ENCODE measurements at regions not wholly inside any gene's neighbourhood (a gene's known extent, or its start where the extent isn't known, plus 50 kb on each side); places are given as distances from the start of the nearest gene placed in this dataset.
"Not testable (repeated sequence)": the region's sequence is repeated elsewhere in the genome, so short reads cannot be mapped to it uniquely, and the experiment has no call there.

DNA sequence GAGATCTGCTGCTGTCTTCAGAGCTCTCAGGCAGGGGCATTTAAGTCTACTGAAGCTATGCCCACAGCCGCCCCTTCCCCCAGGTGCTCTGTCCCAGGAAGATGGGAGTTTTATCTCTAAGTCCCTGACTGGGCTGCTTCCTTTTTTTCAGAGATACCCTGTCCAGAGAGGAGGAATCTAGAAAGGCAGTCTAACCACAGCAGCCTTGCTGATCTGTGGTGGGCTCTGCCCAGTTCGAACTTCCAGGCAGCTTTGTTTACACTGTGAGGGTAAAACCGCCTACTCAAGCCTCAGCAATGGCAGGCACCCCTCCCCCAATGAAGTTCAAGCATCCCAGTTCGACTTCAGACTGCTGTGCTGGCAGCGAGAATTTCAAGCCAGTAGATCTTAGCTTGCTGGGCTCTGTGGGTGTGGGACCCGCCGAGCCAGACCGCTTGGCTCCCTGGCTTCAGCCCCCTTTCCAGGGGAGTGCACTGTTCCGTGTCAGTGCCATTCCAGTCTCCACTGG is 1639.9 kb upstream of the ADGRL3 start:
- H4K20me1 ChIP-seq (ENCODE audit: control insufficient read depth, insufficient read depth); BruUV-seq (replicated peaks); H3K27ac ChIP-seq (ENCODE audit: control insufficient read depth, insufficient read depth); in situ Hi-C loops (cut with MboI); DNase-seq (ENCODE audit: low read depth, low spot score); H2AFZ ChIP-seq (ENCODE audit: control insufficient read depth, low read depth, low read length); H3K79me2 ChIP-seq (ENCODE audit: control insufficient read depth, insufficient read depth, low read length); H3K36me3 ChIP-seq (ENCODE audit: control insufficient read depth in 2 of 2, insufficient read depth in 2 of 2, low read length in 1 of 2); RAD21 ChIA-PET (ENCODE audit: unreplicated experiment); intact Hi-C loops (cut with micrococcal nuclease; ENCODE audit: unreplicated experiment); H3K4me2 ChIP-seq (ENCODE audit: control insufficient read depth, insufficient read depth); H3K9ac ChIP-seq (ENCODE audit: control insufficient read depth, insufficient read depth, low read length); FAIRE-seq; H3K9me3 ChIP-seq (replicated peaks; ENCODE audit: control insufficient read depth, insufficient read depth, low read length); H3K4me3 ChIP-seq; H3K4me1 ChIP-seq (ENCODE audit: control insufficient read depth, insufficient read depth, low read length); CTCF ChIA-PET; ATAC-seq; H3K27me3 ChIP-seq (replicated peaks in 1 of 2; ENCODE audit: control insufficient read depth in 2 of 2, insufficient read depth in 2 of 2, low read length in 1 of 2); SMC1A ChIA-PET (ENCODE audit: uncharacterized antibody, unreplicated experiment); POLR2A ChIA-PET: not testable (repeated sequence)
- 26% methylated on average over 9 of the region's 9 CpGs for WGBS (ENCODE audit: insufficient coverage, insufficient replicate concordance, low lambda C conversion rate, missing lambda C conversion rate)

GRCh38 chr4:59565836-59566235 is 1634.3 kb upstream of the ADGRL3 start:
- ATAC-seq (no peak), FAIRE-seq (no peak), DNase-seq (ENCODE audit: low read depth, low spot score) (no peak)
- in situ Hi-C loops (cut with MboI) = no loop called here
- Histone ChIP-seq H3K79me2 (ENCODE audit: control insufficient read depth, insufficient read depth, low read length) (no peaks in the 10 kb centered on the region), H3K4me1 (ENCODE audit: control insufficient read depth, insufficient read depth, low read length) (no peaks in the 10 kb centered on the region), H3K9ac (ENCODE audit: control insufficient read depth, insufficient read depth, low read length) (no peak overlapping the region), H3K4me3 (no peak overlapping the region), H3K4me2 (ENCODE audit: control insufficient read depth, insufficient read depth) (no peak overlapping the region), H3K27ac (ENCODE audit: control insufficient read depth, insufficient read depth) (no peak overlapping the region), H4K20me1 (ENCODE audit: control insufficient read depth, insufficient read depth) (no peaks in the 10 kb centered on the region), H3K36me3 (ENCODE audit: control insufficient read depth in 2 of 2, insufficient read depth in 2 of 2, low read length in 1 of 2) (no peaks in the 10 kb centered on the region), H3K9me3 (replicated peaks; ENCODE audit: control insufficient read depth, insufficient read depth, low read length) (no peaks in the 10 kb centered on the region), H3K27me3 (replicated peaks in 1 of 2; ENCODE audit: control insufficient read depth in 2 of 2, insufficient read depth in 2 of 2, low read length in 1 of 2) (no peaks in the 10 kb centered on the region), H2AFZ (ENCODE audit: control insufficient read depth, low read depth, low read length) (no peak overlapping the region)
- intact Hi-C loops (cut with micrococcal nuclease; ENCODE audit: unreplicated experiment) = no loop called here
- POLR2A ChIA-PET = no interaction called here
- TF ChIP-seq ZZZ3 (IDR thresholded peaks at IDR 0.05; ENCODE audit: control insufficient read depth, insufficient read length, low read depth) = no peak
- no peak for TF ChIP-seq EGR1 (IDR thresholded peaks at IDR 0.05; ENCODE audit: borderline replicate concordance in 1 of 2, low read depth in 2 of 2, low read length in 2 of 2)
- no peak for TF ChIP-seq ZNF622 (IDR thresholded peaks at IDR 0.05)
- TF ChIP-seq RUNX3 (IDR thresholded peaks at IDR 0.05; ENCODE audit: low read length) = no peak
- TF ChIP-seq ATF7 (IDR thresholded peaks at IDR 0.05; ENCODE audit: low read depth) = no peak
- no peak for TF ChIP-seq CBFB (IDR thresholded peaks at IDR 0.05; ENCODE audit: low read depth)
- TF ChIP-seq PAX5 (IDR thresholded peaks at IDR 0.05; ENCODE audit: borderline replicate concordance, low read depth, low read length) = no peak
- TF ChIP-seq SREBF1 (IDR thresholded peaks at IDR 0.05; ENCODE audit: low read length) = no peak
- TF ChIP-seq NFYB (IDR thresholded peaks at IDR 0.05; ENCODE audit: insufficient read depth, low read depth, low read length) = no peak
- TF ChIP-seq NBN (IDR thresholded peaks at IDR 0.05) = no peak
- TF ChIP-seq CBX3 (IDR thresholded peaks at IDR 0.05; ENCODE audit: borderline replicate concordance, low read depth) = no peak
- no peak for TF ChIP-seq TCF12 (IDR thresholded peaks at IDR 0.05; ENCODE audit: low read depth, low read length)
- TF ChIP-seq HSF1 (IDR thresholded peaks at IDR 0.05; ENCODE audit: low read depth, low read length) = no peak
- RAD21 ChIA-PET (ENCODE audit: unreplicated experiment) = no interaction called here
- CTCF ChIA-PET = no interaction called here
- SMC1A ChIA-PET (ENCODE audit: uncharacterized antibody, unreplicated experiment) = no interaction called here
- BruUV-seq (replicated peaks) = no TSS peak
- WGBS (ENCODE audit: insufficient coverage, insufficient replicate concordance, low lambda C conversion rate, missing lambda C conversion rate) = 0% methylated on average over 1 of the region's 1 CpG

Data from GM12878 (cell line).